Eye (tissue), 1 donor: ENCODE measurements at regions not wholly inside any gene's neighbourhood (a gene's known extent, or its start where the extent isn't known, plus 50 kb on each side); places are given as distances from the start of the nearest gene placed in this dataset.

ENCODE experiments used
- DNase-seq: peaks from one replicate; pipeline ENCODE4 v3.0.0-alpha.2; 2015

DNA sequence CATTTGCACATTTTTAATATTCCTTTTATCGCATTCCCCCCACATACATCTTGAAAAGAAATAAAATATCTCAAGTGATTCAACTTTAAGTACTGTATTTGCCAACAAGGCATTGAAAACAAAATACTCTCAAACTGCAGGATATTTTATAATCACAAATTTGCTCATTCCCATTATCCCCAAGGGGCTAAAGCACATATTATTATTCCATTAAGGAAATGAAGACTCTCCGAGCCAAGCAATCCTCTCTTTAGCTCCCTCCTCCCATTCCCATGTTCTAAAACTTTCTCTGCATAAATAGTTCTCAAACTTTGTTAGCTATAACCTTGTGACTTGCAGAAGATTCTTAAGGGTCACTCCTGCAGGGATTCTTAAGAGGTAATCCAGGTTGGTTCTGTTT, 436.8 kb downstream of the KCNJ2 start:
- no peak for DNase-seq

DNA sequence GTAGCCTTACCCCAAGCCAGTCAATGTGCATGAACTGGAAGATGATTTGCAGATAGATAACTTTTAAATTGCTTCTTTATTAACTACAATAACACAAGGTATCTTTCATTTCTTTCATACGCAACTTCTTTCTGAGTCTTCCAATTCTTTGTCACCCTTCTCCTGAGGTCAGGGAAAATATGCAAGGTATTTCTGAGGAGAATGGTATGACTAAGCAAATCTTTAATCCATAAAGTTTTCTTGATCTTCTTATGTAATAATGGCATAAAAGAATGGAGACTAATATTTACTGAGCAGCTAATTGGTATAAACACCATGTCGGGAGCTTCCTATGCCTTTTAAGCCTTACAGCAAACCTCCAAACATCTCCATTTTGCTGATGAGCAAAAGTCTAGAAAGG, 438.9 kb downstream of the KCNJ2 start:
- no peak for DNase-seq

DNA sequence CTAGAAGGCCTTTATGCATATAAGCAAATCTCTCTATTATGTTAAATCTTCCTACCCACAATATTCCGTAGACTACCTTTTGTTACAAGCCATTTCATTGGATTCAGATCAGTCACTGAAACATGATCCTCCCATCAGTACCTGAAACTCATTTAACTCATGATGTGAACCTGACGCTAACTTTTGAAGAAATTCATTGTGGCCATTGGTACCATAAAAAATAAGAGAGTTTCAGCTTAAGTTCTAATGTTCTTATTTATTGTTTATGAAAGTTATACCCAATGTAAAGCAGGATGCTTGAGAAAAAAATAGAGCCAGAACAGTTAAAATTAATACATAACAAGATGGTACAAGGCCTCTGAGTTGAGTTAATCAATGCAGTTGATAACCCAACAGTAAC, 439.6 kb downstream of the KCNJ2 start:
- no peak for DNase-seq

DNA sequence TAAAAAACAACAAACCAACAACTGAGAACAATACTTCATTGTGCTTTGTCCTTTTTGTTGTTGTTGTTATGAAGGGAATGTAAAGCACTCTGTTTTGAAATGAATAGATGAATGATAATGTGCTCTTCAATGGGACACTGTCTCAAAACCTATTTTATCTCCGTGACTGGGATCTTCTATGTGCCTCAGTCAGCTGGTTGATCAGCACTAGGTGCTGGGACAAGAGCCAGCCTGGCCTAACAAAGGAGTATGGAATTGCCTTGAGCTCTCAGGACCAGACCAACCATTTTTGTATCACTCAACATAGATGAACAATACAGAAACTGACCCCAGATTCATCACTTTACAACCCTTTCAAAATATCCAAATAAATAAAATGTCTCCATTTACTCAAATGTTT, 440.2 kb downstream of the KCNJ2 start:
- no peak for DNase-seq

DNA sequence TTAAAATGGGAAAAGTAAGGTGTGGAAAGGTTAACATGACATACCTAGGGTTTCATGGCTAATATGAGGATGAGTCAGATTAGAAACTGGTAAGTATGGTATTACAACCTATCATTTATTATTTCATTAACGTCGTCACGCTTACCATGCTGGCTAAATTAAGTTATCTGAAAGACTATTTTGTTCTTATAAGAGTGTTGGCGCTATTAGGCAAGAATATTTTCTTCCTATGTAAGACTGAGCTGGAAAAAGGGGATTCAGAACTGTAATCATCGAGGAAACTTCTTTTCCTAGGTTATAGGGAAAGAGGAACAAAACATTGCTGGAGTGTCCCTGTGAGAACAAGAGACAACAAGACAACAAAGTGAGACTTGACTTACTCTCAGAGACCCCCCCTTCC, 440.8 kb downstream of the KCNJ2 start:
- no peak for DNase-seq

DNA sequence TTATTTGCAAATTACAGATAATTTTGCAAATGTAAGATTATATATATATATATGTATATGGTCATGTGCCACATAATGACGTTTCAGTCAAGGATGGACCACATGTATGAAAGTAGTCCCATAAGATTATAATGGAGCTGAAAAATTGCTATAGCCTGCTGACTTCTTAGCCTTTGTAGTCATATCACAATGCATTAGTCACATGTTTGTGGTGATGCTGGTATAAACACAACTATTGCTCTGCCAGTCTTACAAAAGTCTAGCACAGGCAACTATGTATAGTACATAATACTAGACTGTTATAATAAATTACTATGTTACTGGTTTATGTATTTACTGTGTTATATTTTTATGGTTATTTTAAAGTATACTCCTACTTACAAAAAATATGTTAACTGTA, 444.3 kb downstream of the KCNJ2 start:
- DNase-seq: no peak

DNA sequence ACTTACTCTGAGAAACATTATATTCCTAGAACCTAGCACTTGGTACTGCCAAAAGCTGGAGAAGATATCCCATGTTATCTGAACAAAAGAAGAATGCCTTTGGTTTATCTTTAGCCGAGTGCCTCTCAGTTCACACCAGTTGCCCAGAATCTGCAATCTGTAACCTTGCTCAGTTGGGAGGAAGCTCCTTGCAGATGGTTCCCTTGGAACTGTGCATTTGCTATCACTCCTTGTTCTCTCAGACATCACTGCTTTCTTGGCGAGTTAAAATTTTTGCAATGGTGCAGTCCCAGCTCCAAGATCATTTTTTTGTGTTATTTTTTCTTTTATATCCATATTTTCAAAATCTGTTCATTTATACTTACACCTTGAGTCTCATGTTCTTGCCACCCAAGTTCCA, 446.5 kb downstream of the KCNJ2 start:
- no peak for DNase-seq

DNA sequence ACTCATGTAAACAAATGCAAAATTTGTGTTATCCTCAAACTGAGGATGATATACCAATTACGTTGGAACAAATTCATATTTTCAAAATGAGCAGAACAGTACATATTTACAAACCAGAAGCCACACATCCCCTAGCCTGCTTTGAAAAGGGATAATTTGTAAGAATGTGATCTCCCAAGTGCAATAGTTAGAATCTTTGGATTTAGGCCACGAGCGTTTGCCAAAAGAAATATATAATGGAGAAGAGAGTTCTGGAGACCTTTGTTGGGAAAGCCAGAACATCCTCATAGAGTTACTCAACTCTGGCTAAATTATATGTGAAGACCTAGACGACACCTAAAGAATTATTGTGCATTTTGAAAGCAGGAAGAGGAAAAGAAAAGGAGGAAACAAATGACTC, 449.3 kb downstream of the KCNJ2 start:
- DNase-seq: no peak

DNA sequence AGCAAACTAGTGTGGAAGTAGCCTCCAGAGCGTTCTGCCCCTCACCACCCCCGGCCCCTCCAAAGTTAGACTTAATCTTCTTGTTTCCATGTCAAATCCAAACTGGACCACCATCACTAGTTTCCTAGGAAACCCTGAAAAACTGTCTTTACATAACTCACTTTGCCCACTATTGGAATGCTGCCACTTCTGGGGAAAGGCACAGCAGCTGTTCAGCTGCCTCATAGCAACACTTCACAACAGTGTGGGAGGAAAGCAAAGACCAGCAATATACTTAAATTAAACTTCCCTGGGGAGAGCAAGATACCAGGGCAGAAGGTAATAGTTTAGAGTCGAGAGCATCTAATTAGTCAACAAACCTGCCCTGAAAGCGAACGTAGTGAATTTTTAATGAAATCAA, 452.2 kb downstream of the KCNJ2 start:
- peak; percentile 60 for DNase-seq

DNA sequence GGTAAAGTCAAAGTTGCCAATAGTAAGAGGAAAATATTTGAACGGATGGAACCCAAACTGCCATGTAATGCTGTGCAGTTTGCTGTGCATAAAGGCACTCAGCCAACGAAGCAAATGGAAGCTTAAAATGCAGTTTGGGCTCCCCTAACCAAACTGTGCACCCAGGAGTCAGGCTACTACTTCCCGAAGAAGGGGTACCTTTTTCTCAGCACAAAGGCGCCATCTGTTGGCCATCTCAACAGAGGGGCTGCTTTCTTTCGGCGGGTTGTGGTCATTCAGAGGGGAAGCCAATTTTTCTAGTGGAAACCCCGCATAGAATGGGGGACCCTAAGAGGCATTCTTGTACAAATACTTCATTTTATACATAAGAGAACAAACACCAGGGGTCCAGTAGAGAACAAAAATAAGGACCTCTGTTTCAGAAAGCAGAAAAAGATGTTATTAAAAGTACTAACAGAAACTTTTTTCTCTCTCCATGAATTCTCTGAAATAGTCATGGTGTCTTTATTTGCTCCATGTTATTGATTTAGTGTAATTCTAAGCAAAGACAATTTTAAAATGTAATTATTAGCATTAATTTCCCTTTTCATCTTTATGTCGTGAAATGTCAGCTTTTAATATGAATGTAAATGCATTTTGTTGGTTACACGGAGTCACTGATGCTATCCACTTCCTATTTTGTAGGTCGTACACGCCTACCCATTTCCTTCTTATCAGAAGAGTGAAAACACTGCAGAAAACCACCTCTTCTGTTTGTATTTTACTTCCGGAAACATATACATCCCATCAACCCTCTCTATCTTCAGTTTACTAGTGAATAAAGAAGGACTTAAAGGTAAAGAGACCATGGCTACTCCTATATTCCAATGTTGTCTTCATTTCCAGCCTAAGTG, 453.3 kb downstream of the KCNJ2 start:
- DNase-seq: peak; percentile 75

DNA sequence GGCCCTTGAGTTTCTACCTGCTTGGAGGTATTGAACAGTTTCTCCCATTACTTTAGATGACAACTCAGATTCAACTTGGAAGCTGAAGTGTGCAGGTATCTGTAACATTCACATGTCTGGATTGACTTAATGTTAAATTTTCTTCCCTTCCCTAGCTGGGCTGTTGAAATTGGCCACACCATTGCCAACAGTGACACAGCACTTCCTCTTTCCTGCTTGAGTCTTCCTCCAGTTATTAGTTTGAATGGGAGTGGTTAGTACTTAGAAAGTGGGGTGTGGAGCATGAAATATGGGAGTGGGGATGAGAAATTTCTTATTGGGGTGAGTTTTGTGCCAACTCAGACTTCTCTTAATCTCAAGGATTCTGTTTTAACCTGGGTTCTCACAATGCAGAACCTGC, 454.9 kb downstream of the KCNJ2 start:
- DNase-seq: no peak

DNA sequence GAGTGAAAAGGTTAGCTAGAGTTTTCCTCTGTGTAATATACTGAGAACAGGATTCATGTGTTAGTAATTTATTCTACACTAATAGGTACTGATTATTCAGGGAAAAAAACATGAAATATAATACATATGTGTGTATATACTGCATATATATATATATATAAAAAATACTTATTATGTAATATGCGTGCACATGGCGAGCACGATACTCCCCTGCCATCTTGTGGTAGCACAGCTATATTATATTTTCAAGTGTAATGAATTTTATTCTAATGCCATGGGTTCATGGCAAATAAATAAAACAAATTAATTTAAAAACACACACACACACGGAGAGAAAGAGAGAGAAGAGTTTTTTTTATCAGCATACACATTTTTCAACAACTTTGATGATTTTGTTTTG, 460.6 kb downstream of the KCNJ2 start:
- peak; percentile 20 for DNase-seq

DNA sequence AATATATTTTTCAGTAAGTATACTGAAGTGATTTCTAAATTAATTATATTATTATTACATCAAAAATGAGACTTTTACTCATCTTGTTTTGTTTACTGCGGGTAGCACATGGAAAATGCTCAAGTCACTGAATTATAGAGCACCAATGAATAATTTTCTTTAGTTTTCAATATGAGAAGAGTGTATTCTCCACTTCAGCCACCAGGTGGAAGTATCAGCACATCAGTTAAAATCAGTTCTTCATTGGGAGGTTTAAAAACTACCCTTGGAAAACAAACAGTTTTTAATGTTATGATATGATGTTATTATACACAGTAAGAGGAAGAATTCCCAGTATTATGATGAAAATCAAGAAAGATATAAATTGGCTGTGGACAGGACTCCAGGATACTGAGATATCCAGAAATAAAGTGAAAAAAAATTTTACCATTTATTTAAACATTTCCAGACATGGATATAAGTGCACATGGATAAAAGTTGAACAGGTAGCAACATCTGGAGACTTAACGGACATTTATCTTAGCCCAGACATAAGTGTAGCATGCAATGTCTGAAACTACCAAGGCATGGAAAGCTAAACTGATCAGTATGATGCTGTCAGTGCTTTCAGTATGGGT, 467.3 kb downstream of the KCNJ2 start:
- peak; percentile 84 for DNase-seq

DNA sequence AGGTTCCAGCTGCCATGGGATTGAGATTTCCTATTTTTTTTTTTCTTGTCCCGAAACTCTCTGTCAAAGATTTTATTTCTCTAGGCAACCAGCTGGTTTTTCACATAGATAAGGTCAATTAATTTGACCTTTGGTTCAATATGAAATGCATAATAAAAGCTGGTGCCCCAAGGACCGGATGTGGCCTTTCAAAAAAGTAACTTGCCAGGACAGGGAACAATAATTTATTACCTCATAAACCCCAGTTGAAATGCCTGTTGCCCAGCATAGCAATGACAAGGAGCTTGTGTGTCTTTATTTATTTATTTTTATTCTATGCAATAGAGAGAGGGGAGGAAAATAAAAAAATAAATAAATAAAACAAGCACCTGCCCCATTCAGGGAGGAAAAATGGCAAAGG, 472.7 kb downstream of the KCNJ2 start:
- DNase-seq: no peak

DNA sequence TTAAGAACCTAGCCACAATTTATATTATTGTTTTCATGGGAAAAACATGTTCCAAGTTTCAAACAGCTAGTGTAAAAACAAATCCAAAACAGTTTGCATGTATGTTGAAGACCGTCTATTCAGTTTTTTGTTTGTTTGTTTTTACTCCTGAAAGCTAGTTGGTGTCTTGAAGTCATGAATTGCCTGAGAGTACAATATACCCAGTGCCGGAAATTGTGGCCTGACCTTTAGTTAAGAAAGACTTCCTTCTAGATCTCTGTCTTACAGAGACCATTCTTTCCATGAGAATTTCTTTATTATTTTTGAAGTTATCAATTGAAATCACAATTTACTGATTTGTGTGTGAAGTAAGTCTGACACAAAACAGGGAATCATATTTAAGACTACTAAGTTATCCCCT, 474.8 kb downstream of the KCNJ2 start:
- DNase-seq: no peak

DNA sequence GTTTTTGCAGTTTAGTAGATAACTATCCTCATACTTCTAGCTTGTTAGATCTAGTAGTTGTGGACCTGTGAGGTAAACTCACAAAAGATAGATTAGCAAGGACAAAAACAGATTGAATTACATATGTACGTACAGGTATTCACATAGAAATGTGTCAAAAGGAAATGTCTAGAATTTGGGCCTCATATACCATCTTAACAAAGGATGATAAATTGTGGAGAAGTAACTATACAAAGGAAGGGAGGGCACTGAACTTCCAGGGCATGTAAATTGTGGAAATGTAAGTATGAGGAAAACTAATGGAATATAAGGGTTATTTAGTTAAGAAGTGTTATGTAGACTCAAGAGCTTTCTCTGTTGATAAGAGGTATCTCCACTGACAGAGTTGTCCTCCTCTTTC, 477.3 kb downstream of the KCNJ2 start:
- no peak for DNase-seq

DNA sequence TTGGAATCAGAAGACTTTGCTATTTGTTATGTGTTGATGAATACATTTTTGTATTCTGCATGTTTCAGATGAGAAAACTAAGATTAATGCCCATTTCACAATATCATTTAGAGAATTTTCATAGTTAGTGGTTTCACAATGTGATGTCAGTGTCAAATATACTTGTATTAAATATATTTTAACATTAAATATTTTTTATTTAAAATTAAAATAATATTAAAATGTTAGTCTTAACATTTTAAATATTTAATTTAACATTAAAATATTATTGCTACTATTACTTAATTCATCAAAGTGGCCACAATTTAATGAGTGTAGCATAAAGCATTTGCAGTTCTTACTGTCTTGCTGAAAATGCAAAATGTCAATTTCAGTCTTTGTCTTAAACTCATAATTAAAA, 478.8 kb downstream of the KCNJ2 start:
- DNase-seq: no peak

DNA sequence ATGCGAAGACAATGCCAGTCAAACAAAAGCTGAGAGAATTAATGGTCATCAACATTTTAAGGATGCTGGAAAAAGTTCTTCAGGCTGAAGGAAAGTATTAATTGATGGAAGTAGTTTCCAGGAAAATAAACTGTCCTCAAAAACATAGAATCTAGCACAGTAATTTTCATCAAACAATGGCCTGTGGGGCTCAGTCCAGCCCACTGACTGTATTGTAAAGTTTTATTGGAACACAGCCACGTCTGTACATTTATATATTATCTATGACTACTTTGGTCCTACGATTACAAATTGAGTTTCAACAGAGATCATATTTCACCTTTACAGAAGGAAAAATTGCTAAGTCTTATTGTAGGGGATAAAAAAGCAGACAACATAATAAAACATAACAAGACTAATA, 484.5 kb downstream of the KCNJ2 start:
- no peak for DNase-seq

DNA sequence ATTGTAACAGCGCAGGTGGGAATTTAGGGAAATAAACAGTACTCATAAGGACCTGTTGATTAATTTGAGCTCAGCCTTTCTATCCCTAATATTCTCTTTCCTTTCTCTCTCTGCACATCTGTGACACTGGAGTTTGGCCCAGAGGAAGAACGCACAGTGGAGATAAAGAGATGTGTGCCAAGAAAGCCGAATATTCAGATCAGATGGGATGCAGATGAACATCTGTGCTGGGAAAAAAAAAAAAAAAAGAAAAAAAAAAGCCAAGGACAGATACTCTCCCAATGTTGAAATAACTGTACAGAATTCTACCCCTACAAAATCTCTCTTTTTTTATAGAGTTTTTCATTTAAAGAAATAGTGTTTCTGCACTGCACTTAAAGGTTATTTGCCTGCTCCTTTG, 485.4 kb downstream of the KCNJ2 start:
- peak; percentile 66 for DNase-seq

DNA sequence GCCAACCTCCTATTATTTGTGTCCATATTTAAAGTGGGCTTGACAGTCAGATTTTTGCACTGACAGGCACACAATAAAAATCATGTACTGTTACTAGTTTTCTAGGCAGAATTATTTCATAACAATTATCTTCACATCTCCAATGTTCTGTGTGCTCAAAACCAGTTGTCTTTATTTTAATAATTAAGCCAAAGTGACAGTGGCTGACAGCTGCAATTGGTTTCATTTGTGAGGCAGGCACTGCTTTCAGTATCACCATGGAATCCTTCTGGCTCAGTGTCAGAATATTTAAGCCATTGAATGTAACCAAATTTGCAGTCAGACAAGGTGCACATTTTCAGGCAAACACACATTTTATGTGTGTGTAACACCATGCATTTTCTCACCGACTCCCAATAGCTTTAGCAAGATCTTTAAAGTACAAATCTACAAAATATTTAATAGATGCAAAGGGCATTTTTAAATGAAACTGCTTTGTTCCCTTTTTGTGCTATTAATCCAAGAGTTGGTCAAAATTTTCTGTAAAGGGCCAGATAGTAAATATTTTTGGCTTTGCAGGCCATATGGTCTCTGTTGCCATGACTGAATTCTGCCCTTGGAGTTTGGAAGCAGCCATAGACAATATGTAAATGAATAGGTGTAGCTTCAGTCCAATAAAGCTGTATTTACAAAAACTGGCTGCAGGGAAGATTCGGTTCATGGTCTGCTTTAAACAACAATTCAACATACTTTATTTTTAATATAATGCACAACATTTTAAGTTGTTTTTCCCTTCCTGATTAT, 486.0 kb downstream of the KCNJ2 start:
- DNase-seq: peak; percentile 84

DNA sequence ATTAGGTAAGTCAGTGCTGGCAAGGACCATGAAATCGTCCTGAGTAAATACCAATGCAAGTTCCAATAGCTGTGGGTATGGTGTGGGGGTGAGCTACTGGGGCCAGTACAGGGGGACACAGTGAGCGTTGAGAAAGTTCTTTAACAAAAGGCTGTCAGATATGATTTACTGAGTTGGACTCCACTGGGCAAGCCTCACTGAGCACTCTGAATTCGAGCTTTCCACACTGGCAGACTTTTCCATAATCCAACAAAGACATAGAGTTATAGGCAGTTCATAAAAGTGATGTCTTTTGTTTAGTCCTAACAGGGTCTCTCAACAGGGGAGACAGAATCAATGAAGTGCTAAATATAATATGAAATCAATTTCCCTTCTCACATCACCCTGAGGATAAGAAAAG, 489.0 kb downstream of the KCNJ2 start:
- peak; percentile 88 for DNase-seq

DNA sequence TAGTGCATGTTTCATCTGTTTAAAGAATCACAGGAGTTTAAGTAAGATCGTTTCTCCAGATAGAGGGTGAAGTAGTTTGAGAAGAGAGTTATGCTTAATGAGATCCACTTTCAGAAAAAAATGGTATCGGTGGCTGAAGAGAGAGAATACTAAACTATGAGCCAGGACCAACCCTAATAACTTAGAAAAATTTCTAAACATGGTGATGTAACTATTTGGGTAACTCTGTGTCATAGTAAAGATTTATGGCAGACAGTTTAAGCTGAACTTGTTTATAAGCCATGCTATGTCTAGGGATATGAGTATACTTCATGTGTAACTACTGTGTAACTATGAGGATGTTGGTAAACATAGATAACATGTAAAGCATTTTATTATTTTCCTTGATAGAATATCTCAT, 489.5 kb downstream of the KCNJ2 start:
- DNase-seq: no peak

DNA sequence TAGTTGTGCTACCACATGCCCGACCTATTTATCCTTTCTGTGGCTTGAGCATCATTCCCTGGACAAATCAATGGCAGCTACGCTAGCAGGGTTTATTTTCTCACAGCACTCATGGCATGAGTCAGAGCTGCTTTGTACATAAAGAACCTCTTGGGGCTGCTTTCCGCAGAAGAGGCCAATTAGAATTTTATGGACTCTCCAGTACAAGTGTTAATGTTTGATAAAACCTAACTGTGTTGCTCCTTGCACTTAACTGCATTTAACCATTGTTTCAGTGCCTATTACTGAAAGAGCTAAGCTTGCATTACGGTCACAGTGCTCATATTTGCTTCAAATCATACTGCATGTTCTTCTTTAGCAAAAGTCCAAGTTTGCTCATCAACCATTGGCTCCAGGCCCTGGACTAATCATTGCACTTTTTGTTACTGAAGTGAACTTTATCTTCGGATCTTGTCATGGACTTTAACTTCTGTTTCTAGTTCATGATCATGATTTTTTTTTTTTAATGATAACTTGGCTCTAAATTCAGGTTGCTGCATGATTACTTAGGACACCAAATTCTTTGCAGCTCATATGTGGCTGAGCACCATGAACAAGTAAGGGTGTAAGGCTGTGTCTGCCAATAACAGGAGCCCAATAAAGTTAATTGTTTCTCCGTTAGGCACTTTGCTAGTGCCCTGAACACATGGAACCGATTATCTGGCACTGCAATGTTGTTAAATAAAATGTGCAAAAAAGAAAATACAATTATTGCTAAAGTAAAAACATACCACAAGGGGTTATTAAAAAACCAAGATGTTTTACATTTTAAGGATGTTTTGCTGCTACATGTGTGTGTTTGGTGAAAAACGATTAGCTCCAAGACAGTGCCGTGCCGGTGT, 492.2 kb downstream of the KCNJ2 start:
- peak; percentile 37 for DNase-seq
